ENCODE measurements at regions not wholly inside any gene's neighbourhood (a gene's known extent, or its start where the extent isn't known, plus 50 kb on each side); places are given as distances from the start of the nearest gene placed in this dataset.
"Not testable (repeated sequence)": the region's sequence is repeated elsewhere in the genome, so short reads cannot be mapped to it uniquely, and the experiment has no call there.

DNA sequence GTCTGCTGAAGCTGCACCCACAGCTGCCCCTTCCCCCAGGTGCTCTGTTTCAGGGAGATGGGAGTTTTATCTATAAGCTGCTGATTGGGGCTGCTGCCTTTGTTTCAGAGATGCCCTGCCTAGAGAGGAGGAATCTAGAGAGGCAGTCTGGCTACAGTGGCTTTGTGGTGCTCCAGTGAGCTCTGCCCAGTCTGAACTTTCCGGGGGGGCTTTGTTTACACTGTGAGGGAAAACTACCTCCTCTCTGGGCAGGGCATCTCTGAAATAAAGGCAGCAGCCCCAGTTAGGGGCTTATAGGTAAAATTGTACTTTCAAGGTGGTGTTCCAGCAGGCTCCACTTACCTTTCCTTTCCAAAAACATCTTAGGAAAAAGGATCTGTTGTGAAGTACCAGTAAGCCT, 242.2 kb downstream of the SPRY1 start:
- DNase-seq (ENCODE audit: low read depth) = no peak

DNA sequence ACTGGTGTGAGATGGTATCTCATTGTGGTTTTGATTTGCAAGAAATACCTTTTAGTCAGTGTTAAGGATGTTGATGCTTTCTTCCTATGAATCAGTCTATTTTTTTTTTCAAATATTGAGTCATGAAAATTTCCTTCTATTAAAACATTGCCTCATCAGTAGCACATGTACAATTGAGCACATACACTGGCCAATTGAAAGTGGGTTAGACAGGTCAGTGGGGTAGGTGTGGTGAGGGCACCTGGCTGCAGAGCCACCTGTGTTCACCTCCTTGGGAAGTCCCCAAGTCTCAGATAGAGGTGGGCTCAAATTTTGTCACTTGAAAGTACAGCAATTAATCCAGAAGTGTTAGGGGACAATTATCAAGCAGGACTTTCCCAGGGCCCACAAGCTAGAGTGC, 243.7 kb downstream of the SPRY1 start:
- no peak for DNase-seq (ENCODE audit: low read depth)

DNA sequence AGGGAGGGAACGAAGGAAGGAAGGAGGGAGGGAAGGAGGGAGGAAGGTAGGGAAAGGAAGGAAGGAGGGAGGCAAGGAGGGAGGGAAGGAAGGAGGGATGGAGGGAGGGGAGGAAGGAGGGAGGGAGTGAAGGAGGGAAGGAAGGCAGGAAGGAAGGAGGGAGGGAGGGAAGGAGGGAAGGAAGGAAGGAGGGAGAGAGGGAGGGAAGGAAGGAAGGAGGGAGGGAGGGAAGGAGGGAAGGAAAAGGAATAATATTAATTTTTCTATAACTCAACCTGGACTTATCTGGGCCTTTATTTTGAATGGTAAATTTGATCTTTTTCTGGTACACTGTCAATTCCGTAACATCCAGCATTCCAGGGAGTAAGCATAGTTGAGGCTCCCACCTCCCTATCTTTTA, 244.2 kb downstream of the SPRY1 start:
- DNase-seq (ENCODE audit: low read depth) = no peak

DNA sequence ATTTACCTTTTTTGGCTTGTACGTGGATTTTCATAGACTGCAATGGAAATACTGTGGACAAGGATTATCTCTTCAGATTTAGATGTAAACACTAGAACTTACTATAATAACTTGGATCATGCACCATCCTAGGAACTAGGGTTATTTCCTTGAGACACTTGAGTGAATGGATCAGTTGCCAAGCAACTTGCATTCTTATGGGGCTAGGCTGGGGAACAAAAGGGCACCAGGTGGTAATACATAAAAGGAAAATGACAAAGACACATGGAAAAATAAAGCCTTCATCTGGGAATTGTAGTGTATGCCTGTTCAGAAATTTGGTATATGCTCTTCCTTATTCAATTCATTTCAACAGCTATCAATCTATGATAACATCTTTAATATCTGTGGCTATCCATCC, 247.1 kb downstream of the SPRY1 start:
- no peak for DNase-seq (ENCODE audit: low read depth)

DNA sequence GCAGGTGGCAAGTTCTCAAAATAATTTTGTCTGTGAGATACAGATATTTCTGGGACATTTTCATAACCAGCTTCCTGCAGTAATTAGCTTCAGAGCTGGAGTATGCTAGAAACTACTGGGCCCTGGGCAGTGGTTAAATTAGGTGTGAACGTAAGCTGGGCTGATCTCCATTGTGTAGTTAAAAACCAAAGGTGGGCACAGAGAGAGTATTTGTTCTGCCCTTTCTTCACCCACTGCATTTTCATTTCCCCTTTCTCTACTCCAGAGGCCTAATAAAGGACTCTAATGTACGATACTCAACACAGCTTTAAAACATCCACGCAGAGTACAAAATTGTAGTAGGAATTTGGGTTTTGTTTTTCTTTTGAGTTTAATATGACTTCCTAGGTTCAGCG, 252.7 kb downstream of the SPRY1 start:
- no peak for DNase-seq (ENCODE audit: low read depth)

DNA sequence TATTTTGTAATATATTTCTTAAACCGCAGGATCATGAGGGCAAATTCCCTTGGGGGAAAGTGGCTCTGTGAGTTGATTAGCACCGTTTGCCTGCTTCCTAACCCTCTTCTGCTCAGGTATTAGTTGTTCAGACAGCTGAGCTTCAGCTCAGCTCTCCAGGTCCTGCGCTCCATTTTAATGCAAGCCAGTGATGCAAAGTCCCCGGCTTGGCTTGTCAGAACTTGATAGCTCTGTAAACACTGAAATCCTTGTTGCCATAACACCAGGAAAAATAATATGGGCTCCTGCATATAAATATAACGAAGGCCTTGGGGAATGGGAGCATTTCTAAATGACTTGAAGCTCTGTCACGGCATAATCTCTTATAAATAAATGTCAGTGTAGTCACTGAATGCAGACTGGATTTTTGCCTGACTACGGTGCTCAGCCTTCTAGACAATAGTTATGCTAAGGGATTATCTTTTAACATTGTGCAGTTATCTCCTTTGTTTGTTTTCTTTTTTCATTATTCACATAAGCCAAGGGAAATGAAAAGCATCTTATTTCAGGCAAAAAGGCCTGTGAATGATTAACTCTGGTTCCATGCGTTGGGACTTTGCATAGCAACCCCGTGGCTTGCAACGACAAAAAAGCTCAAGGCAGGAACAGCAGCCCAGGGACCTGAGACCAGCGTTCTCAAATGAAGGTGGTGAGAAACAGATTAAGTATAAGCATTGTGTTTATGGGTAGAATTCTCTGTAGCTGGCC, 253.2 kb downstream of the SPRY1 start:
- DNase-seq (ENCODE audit: low read depth) = no peak

DNA sequence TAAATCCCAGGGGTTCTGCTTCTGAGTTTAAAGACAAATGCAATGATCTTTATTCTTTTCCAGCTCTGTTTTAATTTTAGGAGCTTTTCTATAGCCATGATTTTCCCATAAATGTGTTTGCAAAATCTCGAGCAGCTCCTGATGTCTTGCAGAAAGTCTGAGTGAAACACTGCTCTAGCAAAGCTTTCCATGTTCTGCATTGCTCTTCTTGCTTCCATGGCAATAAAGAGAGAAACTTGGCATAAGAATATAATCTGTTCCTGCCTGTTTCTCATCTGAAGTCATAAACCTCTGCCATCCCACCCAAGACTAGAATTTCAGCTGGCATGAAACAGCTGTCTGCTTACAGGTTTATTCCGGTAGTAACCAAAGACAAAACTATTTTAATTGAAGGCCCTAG, 254.5 kb downstream of the SPRY1 start:
- no peak for DNase-seq (ENCODE audit: low read depth)

DNA sequence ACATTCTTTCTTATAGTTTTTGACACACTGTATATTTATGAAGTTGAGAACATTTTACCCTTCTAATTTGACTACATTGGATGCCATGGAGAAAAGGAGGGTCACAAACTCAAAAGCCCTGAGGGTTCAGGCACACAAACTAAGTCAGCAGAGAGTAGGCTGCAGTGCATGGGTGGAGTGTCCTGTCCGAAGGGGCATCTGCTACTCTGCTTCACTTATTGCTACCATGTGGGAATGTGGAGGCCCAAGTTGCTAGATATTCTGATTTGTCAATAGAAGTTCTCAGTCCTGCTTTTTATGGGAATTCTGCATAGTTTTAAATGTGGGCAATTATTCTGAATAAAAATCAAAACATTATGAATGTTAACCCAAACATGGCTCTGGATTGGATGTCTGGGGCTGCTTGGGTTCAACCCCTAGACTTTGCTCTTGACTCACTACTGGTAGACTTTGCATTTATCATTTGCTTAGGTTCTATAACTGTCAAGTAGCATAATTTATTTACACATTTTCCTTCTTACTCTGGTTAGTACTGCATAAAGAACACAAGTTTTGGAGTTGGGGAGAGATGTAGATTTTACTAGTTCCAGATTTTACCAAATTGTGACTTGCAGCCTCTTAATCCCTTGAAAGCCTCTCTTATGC, 255.1 kb downstream of the SPRY1 start:
- no peak for DNase-seq (ENCODE audit: low read depth)

DNA sequence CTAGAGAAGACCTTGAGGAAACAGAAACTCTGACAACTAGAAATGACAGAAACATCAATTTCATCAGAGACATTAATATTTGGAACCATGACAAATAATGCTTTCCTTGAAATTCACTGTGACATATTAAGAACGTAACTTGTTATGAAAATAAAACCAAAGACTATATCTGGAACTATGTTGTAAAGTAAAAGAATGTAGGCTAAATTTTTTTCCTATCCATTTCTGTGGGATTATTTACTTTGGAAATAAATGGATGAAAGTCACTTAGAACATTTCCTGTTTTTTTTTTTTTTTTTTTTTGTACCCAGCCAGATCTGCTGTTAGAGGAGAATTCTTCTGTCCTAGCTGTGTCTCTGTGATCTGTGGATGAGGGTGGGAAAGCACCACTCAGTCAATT, 255.9 kb downstream of the SPRY1 start:
- no peak for DNase-seq (ENCODE audit: low read depth)

DNA sequence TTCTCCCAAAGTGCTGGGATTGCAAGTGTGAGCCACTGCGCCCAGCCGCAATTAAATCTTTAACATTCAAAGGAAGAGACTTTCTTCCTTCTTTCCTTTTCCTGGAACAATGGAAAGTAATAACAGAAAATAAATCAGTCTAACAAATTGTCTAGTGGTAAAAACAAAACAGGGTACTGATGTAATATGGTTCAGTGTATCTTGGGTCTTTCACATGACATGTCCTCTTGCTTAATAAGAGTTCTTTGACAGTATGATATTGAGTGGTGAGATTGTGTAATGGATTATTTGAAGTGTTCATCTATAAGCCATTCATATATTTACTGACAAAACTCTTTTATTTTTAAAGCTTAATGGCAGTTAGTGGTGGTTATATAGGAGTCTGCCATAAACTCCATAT, 256.6 kb downstream of the SPRY1 start:
- no peak for DNase-seq (ENCODE audit: low read depth)

DNA sequence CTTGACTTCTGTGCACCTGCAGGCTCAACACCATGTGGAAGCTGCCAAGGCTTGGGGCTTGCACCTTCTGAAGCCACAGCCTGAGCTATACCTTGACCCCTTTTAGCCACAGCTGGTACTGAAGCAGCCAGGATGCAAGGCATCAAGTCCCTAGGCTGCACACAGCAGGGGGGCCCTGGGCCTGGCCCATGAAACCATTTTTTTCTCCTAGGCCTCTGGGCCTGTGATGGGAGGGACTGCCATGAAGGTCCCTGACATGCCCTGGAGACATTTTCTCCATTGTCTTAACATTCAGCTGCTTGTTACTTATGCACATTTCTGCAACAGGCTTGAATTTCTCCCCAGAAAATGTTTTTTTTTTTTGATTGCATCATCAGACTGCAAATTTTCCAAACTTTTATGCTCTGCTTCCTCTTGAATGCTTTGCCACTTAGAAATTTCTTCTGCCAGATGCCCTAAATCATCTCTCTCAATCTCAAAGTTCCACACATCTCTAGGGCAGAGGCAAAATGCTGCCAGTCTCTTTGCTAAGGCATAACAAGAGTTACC, 260.2 kb downstream of the SPRY1 start:
- not testable (repeated sequence) for DNase-seq (ENCODE audit: low read depth)

DNA sequence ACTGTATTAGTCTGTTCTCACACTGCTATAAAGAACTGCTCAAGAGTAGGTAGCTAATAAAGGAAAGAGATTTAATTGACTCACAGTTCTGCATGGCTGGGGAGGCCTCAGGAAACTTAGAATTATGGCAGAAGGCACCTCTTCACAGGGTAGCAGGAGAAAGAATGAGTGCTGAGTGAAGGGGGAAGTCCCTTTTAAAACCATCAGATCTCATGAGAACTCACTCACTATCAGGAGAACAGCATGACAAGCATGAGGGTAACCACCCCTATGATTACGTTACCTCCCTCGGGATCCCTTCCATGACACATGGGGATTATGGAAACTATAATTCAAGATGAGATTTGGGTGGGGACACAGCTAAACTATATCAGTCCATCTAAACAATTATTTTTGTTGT, 261.0 kb downstream of the SPRY1 start:
- not testable (repeated sequence) for DNase-seq (ENCODE audit: low read depth)

DNA sequence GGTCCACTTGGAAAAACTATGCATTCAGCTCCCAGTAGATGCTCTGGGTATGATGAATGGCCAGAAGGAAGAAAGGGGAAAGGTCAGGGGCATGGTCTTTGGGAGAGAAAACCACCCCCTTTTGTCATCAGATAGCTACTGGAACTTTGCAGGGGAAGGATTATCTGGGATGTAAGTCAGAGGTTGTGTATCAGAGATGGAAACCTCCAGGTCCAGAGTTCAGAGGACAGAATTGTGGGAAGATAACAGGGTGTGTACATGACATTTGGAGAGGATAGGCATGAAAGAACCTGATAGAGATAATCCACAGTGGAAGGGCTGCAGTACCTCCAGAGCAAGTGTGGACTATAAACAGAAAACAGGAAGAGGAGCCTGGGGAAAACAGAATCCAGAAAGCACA, 262.7 kb downstream of the SPRY1 start:
- no peak for DNase-seq (ENCODE audit: low read depth)

DNA sequence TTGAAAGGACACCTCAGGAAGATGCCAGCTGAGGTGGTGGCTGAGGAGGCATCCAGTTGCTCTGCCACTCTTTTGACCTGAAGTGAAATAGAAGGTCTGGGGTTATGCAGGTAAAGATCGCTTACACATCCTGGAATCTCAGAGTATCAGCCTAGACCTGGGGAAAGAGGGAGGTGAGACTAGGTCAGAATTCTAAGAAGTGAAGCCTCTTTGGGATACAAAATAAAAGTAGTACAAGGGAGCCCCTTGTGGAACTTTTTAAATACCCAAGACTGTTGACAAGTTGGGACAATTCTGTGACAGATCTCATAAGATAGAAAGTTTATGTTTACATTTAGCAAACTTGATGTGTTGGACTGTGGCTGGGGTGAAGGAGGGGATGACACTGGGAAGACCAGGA, 263.1 kb downstream of the SPRY1 start:
- no peak for DNase-seq (ENCODE audit: low read depth)

DNA sequence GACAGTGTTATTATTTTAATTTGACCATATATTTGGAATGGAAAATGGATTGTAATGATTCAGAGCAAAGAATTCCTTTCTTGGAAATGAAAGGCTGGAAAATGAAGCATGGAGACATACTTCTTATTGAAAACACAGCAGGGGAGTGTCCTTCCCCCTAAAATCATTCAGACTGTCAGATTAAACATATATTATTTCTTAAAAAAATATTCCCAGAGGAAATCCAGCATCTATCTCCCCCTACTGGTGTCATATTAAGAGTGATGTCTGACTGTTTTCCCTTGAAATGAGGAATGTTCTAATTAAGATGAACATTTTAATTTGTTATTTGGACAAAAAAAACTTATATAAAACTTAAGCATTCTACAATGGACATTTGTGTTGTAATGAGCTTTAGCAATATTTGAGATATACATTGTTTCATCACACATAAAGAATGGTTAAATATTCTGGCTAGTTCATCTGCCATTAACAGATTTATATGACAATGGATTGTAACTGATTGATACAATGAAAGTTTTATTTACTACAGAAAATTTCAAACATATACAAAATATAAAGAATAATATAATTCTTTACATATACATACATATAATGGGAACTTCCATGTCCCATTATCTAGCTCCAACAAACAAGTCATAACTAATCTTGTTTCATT, 264.6 kb downstream of the SPRY1 start:
- no peak for DNase-seq (ENCODE audit: low read depth)

DNA sequence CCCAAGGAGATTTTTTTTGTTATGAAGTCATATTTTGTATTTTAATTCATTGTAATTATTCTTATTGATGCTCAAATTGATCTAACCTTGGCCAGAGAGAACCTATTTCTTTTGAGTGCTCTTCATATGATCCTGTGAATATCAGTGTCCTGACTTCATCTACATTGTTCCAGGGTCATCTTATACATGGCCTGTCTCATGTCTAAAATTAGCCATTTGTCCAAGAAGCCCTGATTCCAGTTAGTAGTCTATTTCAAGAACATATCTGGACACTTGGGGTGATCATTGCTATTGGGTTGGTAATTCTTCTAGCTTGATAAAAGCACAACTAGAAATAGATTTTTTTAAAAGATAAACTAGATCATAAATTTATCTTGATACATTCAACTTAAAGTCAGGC, 266.2 kb downstream of the SPRY1 start:
- no peak for DNase-seq (ENCODE audit: low read depth)

DNA sequence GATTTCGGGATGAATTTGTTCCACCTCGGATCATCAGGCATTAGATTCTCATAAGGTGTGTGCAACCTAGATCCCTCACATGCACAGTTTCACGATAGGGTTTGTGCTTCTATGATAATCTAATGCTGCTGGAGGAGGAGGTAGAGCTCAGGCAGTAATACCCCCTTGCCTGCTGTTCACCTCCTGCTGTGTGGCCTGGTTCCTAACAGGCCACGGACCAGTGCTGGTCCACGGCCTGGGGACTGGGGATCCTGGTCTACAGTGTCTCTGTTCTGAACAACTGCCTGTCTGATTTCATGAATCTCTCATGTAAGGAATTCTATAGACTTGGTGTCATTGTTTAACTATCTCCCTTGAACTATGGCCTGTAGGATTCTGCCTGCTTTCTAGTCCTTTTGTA, 269.9 kb downstream of the SPRY1 start:
- no peak for DNase-seq (ENCODE audit: low read depth)

DNA sequence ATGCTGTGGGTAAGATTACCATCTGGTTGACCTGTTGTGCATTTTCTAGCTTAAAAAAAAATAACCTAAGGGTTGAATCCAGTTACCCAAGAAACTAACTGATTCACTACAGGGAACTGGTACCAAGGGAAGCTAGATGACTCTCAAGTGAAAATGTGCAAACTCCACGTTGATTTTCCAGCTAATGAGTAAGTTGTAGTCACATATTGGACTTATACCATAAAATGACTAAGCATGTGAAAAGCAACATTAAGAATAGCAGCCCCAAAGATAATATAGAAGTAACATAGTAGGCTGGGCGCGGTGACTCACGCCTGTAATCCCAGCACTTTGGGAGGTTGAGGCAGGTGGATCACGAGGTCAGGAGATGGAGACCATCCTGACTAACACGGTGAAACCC, 270.9 kb downstream of the SPRY1 start:
- DNase-seq (ENCODE audit: low read depth) = no peak

DNA sequence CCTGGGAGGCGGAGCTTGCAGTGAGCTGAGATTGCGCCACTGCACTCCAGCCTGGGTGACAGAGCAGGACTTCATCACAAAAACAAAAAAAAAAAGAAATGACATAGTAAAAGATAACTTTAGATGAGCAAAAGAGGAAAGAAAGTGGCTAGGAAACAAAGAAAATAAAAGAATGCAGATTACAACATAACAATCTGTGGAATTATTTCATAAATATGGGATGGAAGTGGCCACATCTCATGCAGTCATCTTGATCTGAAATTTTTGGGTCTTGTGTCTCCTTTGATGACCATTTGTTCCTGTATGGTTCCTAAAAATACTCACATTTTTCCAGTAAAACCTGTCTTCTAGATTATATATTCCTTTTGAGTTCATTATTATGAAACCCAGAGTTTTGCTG, 271.4 kb downstream of the SPRY1 start:
- DNase-seq (ENCODE audit: low read depth) = no peak

DNA sequence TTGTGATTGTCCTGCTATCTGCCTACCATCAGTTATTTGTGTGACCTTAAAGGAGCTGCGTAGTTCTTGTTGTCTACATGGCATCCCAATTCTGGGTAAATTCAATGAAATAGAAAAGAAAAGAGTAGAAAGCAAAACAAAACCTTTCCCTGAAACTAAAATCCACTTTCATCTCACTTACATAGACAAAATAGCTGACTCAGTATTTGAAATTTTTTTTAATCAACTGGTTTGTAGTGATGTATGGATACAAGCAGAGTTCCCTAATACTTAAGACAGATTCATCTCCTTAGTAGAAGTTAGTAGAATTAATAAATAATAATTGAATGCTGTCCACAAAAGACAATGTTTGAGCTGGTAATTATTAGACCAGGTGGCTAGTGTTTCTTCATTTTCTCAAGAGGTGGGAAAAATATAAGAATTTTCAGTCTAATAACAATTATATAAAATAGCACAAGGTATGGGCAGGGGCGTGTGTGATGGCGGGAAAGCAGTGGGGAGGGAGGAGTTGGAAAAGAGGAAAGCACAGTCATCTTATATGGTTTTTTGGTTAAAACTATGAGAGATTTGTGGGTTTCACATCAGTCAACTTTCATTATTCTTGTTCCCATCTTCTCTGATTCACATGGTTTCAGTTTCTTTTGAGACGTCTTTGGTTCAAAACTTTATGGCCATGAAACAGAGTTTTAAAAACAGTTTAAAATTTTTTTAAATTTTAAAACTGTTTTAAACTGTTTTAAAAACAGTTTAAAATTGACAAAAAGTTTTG, 275.2 kb downstream of the SPRY1 start:
- no peak for DNase-seq (ENCODE audit: low read depth)

DNA sequence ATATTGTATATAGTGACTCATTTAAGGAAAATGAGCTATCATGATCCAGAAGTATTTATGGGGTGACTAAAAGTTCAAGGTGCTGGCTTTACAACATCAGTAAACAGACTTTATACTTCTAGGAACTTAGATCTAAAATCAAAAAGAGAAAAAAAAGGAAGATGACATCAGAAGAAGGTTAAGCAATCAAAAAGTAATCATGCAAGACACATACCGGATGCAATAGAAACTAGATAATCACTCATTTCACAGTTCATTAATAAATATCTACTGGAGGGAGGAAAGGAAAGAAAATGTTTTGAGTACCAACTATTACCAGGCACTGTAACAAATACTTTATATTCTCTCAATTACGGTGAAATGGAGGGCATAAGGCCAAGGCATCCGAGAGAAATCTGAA, 276.4 kb downstream of the SPRY1 start:
- no peak for DNase-seq (ENCODE audit: low read depth)

DNA sequence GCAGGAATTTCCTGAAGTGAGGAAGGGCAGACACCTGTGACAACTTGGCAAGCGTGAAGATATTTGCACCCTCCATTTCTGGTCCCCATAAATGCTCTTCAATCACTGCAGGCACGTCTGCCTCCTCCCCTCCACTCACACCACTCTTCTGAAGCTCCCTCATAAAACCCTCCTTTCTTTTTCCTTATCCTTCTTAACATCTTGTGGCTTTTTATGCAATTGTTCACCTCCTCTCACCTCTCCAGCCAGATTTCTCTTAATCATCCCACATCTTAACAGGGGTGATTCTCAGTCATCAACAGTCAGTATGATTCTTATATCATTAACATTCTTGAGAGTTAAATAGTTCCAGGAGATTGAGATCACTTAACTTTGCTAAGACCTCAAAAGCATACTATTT, 277.4 kb downstream of the SPRY1 start:
- DNase-seq (ENCODE audit: low read depth) = no peak

Measured in stimulated activated CD8-positive, alpha-beta memory T cell treated with anti-CD3 and anti-CD28 coated beads, Interleukin-7, amount 100 ng/mL, for 24 hours (primary cell).